ENCODE measurements at regions not wholly inside any gene's neighbourhood (a gene's known extent, or its start where the extent isn't known, plus 50 kb on each side); places are given as distances from the start of the nearest gene placed in this dataset.

DNA sequence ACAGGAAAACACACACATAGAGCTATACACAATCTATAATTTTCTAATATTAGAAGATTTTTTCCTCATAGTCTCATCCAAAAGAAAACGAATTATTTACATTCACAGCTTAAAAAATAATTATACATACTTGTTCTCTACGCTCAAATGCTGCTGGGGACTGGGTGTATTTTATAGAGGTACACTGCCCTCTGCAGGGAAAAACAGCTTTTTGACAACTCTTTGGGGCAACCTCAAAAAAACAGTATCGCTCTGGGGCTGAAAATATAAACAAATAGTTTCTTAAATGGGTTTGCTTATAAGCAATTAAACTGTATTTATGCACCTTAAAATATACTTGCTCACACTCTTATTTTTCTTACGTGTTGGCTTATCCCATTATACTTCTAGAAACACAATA, 261.8 kb upstream of the PSMD7 start:
- TF ChIP-seq POLR2A (IDR thresholded peaks at IDR 0.05; ENCODE audit: low read length): no peak
- TF ChIP-seq GATA1 (IDR thresholded peaks at IDR 0.05; ENCODE audit: low read depth, low read length): no peak
